Left cardiac atrium (tissue), 4 donors: ENCODE measurements at regions not wholly inside any gene's neighbourhood (a gene's known extent, or its start where the extent isn't known, plus 50 kb on each side); places are given as distances from the start of the nearest gene placed in this dataset.

Experiments
- ATAC-seq, 2 donors: fragments of 200-7000 bp; cut with Tn5 transposase; one replicate each; pipeline ENCODE4 v1.9.1; 2020; ENCODE audit warnings: mild to moderate bottlenecking in 2 of 2, moderate library complexity in 2 of 2
- DNase-seq: peaks from one replicate; pipeline ENCODE4 v3.0.0-alpha.2; 2020
- intact Hi-C, 2 donors: fragments of 100-400 bp; cut with DNase I; formaldehyde crosslinking; loops; one replicate each; pipeline versions ENCODE4 v1.14.1 to v1.15.1; 2022 to 2023
- donor health status: DM: no; HTN: yes; CAD: no.
- donor health status: DM: no; HTN: yes; CAD: no; lungs with severe emphysema.
- donor health status: DM: yes; HTN: yes; CAD: no.
- donor health status: Dilated cardiomyopathy.

GRCh38 chr13:109568339-109568818 lies 218.0 kb downstream of the IRS2 start:
- DNase-seq (no peak), ATAC-seq (no peak)
- intact Hi-C loops: no loop called here

DNA sequence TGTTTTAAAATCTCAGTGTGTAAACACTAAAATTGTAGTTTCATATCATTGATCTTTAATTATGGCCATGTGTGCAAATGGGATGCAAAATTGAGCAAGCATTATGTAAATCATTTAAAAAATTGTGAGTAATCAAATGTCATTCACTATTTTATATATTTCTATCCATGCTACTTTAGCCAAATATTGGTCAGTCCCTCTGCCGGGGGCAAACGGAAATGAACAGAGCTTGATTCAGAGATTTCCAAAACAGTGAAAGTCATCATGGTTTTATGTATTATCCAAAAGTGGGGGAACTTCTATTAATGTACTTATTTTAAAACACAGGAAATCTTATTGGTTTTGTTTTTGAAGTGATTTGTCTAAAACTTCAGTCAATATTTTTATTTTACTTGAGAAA lies 219.1 kb downstream of the IRS2 start:
- no peak for ATAC-seq
- intact Hi-C loops: no loop called here
- no peak for DNase-seq

DNA sequence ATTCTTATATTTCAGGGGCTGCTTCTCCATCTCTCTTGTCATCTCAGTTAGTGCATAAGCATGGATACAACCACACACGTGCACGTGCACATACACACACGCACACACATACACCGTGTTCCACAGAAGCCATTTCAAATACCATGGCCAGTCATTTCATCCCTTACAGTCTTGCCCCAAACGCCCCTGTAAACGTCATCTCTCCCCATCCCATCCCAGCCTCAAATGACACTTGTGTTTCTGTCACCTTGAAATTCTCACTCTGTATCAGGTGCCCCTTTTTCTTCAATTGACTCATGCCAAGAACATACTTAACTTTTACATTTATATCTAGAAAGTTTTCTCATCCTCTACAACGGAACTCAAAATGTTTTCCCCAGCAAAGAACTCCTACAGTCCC lies 220.5 kb downstream of the IRS2 start:
- intact Hi-C loops: no loop called here
- no peak for DNase-seq
- no peak for ATAC-seq

GRCh38 chr13:109548374-109548773 lies 238.0 kb downstream of the IRS2 start:
- intact Hi-C loops: loop anchor here in 1 of 2 donors (5.0 kb wide), 1 partner anchor 66 kb away; no protein-coding TSS in a partner anchor
- DNase-seq: no peak
- ATAC-seq: no peak

DNA sequence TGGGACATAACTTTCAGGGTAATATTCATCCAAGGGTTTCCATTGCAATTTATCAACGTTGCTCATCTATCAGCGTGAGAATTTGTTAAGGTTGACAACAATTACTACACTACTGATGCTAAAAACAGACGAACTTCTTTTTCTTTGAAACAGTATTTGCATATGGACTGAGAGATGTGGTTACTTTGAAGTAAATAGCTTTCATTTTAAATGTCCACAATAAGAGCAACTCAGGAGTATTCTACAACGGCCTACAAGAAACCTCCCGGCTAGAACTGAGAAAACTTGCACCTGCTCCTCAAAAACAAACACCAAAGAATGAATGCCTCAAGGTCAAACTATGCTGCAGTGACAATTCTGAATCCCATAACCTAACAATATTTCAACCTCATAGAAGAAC lies 238.4 kb downstream of the IRS2 start:
- ATAC-seq (no peak), DNase-seq (no peak)
- intact Hi-C loops: loop anchor here in 1 of 2 donors (5.0 kb wide), 1 partner anchor 66 kb away; no protein-coding TSS in a partner anchor

- no peak for DNase-seq
- intact Hi-C loops: loop anchor here in 1 of 2 donors (5.0 kb wide), 1 partner anchor 64 kb away; no protein-coding TSS in a partner anchor
- ATAC-seq: no peak
Measured at GRCh38 chr13:109545931-109546330, 240.5 kb downstream of the IRS2 start.

GRCh38 chr13:109541081-109541480 lies 245.3 kb downstream of the IRS2 start:
- intact Hi-C loops: no loop called here
- DNase-seq: no peak
- ATAC-seq: peak; percentile 76 to 87

DNA sequence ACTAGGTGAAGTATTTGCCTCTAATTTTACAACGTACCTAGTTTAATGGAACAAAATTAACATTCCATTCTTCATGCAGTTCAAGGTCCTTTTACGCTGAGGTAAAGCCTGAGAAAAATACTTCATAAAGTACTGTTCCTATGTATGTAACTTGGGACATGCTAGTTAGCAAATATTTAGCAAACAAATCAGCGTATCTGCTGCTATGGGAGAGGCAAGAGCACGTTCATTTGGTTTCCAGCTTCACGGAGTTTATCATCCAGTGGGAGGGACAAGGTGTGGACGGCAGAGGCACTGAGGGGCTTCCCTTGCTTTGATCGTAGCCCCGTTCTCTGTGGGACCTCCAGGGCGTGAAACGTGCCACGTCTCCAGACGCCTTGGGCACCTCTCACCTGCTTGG lies 248.8 kb downstream of the IRS2 start:
- ATAC-seq (no peak), DNase-seq (no peak)
- intact Hi-C loops: no loop called here

DNA sequence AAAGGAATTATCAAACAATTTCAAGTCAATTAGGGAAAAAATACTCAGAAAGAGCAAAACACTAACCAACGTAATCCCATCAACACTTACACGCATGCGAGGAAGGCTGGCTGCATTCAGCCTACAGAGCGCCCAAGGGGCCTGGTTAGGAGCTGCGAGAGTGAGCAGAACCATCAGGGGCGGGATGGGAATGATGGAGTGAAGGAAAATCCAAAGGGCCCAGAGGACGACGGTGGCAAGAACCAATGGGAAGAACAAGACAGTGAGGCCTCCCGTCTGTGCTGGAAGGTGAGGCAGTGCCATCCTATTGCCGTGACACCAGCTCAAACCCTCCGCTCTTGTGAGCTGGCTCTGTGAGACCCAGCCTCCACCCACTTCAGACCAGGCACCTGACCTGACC lies 253.0 kb downstream of the IRS2 start:
- intact Hi-C loops: no loop called here
- ATAC-seq: no peak
- DNase-seq: no peak

DNA sequence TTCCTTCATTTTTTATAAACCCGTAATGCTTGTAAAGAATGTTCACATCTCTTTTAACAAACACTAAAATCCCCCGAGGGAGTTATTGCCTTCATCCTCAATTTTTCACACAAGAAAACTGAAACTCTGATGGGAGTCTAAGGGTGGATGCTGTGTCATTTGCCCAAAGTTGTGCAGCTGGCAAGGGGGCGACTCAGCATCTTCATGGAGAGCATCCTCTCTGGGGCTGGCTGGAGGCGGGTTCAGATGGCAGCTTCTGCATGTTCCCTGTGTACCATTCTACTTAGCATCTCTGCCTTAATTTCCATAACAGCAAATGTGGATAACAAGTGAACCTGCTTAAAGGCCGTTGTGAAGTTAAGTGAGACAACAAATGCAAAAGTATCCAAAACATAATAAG lies 256.4 kb downstream of the IRS2 start:
- no peak for ATAC-seq
- intact Hi-C loops: no loop called here
- no peak for DNase-seq

DNA sequence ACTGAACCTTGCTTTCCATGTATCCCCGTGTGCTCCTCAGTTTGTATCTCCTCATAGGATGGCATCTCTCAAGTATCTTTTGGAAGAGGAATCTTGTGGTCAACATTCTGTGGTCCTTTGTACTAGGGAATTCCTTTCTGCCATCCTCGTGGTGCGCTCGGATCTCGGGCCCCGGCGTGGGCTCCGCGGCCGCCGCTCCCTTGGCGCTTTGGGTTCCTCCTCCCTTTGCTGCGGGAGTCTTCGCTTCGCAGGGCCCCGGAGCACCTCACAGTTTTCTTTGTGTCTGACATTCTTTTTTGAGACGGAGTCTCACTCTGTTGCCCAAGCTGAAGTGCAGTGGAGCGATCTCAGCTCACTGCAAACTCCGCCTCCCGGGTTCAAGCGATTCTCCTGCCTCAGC lies 264.7 kb downstream of the IRS2 start:
- ATAC-seq: no peak
- intact Hi-C loops: no loop called here
- DNase-seq: no peak

- DNase-seq: no peak
- intact Hi-C loops: no loop called here
Measured at GRCh38 chr13:109517517-109517916, 268.9 kb downstream of the IRS2 start.

GRCh38 chr13:109516186-109516585 lies 270.2 kb downstream of the IRS2 start:
- intact Hi-C loops: no loop called here
- DNase-seq (no peak), ATAC-seq (no peak)

More at GRCh38 chr13:109517517-109517916, 268.9 kb downstream of the IRS2 start:
- ATAC-seq: peak in 1 of 2 donors; percentile 27

GRCh38 chr13:109510013-109510412 lies 276.4 kb downstream of the IRS2 start:
- intact Hi-C loops: no loop called here

GRCh38 chr13:109509154-109509900 lies 277.1 kb downstream of the IRS2 start:
- ATAC-seq (no peak), DNase-seq (no peak)
- intact Hi-C loops: no loop called here

More at GRCh38 chr13:109510013-109510412, 276.4 kb downstream of the IRS2 start:
- ATAC-seq (no peak), DNase-seq (no peak)

- DNase-seq (no peak), ATAC-seq (peak in 1 of 2 donors; percentile 32)
- intact Hi-C loops: no loop called here
Measured at GRCh38 chr13:109500146-109500773, 286.1 kb downstream of the IRS2 start.

DNA sequence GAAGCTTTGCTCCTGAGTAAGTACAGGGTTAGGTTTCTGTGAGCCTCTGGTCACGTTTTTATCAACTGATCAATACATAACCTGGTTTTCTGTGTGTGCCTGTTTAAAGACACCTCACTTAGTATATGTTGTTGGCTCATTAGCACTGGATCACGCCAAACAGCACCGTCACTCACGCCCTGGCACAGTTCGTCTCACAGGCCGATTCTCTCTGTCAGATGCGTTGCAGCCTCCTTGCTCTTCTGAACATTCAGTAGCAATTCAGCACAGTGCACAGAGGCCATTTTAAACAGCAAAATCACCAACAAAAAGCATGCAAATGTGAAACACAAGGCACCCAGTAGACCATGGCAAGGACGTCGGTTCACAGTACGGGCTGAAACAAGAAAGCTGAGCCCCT lies 288.5 kb downstream of the IRS2 start:
- DNase-seq (no peak), ATAC-seq (no peak)
- intact Hi-C loops: no loop called here

- DNase-seq (no peak), ATAC-seq (no peak)
- intact Hi-C loops: no loop called here
Measured at GRCh38 chr13:109496216-109496615, 290.2 kb downstream of the IRS2 start.

DNA sequence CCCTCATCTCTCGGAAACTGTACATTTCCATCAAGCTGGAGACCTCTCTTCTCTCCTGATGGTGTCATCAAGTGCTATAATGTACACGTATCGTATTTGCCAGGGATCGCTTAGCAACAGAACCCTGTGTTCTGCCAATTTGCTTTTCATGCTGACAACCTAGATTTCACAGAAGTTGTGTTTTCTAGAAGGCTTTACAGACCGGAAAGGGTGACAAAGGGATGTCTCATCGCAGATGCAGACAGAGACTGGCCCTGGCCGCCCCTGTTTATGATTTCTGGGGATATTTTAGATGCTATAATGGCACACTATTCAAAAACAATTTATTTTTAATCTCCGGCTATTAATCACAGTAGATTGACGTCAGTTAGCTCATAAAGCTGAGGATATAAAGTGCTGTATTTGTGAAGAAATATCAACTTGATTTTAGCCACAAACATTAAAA lies 291.4 kb downstream of the IRS2 start:
- DNase-seq (no peak), ATAC-seq (peak in 1 of 2 donors; percentile 18)
- intact Hi-C loops: no loop called here

DNA sequence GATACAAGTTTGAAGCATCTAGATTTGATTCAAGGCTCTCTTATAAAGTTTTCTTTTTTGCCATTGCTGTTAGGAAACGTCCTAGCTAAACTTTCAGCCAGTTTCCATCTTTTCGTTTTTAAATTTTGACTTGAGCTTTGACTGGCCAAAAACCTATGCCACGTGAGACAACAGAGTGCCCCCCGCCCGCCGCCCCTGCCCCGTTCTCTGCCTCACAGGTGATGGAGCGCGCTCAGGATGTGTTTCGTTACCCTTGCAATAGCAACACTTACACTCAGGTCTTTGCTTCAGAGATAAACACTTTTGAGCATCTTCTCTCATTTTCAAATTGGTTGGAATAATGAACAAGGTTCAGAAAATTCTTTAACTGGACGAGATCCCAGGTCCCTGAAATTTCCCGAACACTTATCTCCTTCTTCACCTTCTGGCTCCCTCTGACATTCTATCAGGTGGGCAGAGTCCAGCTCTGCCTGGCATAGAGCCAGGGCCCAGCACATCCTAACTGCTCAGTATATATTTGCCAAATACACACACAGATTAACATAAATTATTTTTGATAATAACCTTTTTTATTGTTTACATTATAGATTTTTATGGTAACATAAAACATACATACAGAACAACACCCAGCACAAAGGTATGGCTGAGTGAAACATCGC lies 301.1 kb downstream of the IRS2 start:
- no peak for DNase-seq
- intact Hi-C loops: no loop called here
- ATAC-seq: no peak
